Smooth muscle cell (in vitro differentiated cells): ENCODE measurements at regions not wholly inside any gene's neighbourhood (a gene's known extent, or its start where the extent isn't known, plus 50 kb on each side); places are given as distances from the start of the nearest gene placed in this dataset.

Source experiments
- DNase-seq: peaks from one replicate; lab custom pipeline; 2025; ENCODE audit not compliant: unreplicated experiment; lab: John Stamatoyannopoulos, UW
- H2AFZ ChIP-seq: fragments of 200-600 bp; sonication (generic); 2 replicates; pipeline ENCODE4 v1.6.0; 2016; ENCODE audit warnings: antibody characterized with exemption, low read depth, mild to moderate bottlenecking
- H3F3A ChIP-seq: fragments of 200-600 bp; sonication (generic); 2 replicates; pipeline ENCODE4 v1.6.0; 2017; ENCODE audit warnings: antibody characterized with exemption, low read depth
- H3K27ac ChIP-seq: fragments of 200-600 bp; sonication (generic); 2 replicates; pipeline ENCODE4 v1.5.1; 2016; ENCODE audit warnings: low read depth, mild to moderate bottlenecking
- H3K27me3 ChIP-seq: fragments of 200-600 bp; sonication (generic); 2 replicates; pipeline ENCODE4 v1.6.1; 2016; ENCODE audit warnings: low read depth, mild to moderate bottlenecking
- H3K36me3 ChIP-seq: fragments of 200-600 bp; sonication (generic); 2 replicates; pipeline ENCODE4 v1.5.1; 2016; ENCODE audit warnings: low read depth
- H3K4me1 ChIP-seq: fragments of 200-600 bp; sonication (generic); 2 replicates; pipeline ENCODE4 v1.5.1; 2016; ENCODE audit warnings: low read depth
- H3K4me2 ChIP-seq: fragments of 200-600 bp; sonication (generic); 2 replicates; pipeline ENCODE4 v1.6.0; 2016; ENCODE audit warnings: mild to moderate bottlenecking
- H3K4me3 ChIP-seq: fragments of 200-600 bp; sonication (generic); 2 replicates; pipeline ENCODE4 v1.5.1; 2016; ENCODE audit warnings: mild to moderate bottlenecking
- H3K79me2 ChIP-seq: fragments of 200-600 bp; sonication (generic); 2 replicates; pipeline ENCODE4 v1.6.0; 2016; ENCODE audit warnings: low read depth, mild to moderate bottlenecking
- H3K9ac ChIP-seq: fragments of 200-600 bp; sonication (generic); 2 replicates; pipeline ENCODE4 v1.6.0; 2016; ENCODE audit warnings: low read depth
- H3K9me3 ChIP-seq: fragments of 200-600 bp; sonication (generic); replicated peaks from 2 replicates; pipeline ENCODE4 v1.5.1; 2016; ENCODE audit warnings: low read depth
- H4K20me1 ChIP-seq: fragments of 200-600 bp; sonication (generic); 2 replicates; pipeline ENCODE4 v1.6.0; 2016; ENCODE audit warnings: low read depth
- CTCF ChIP-seq: fragments of 200-600 bp; sonication (generic); IDR thresholded peaks from 2 replicates; pipeline ENCODE4 v1.5.1; 2017; ENCODE audit warnings: borderline replicate concordance, mild to moderate bottlenecking, antibody characterized with exemption; ENCODE audit not compliant: insufficient read depth, poor library complexity, severe bottlenecking
- WGBS: methylation state at CpG from one replicate; pipeline ENCODE4 v1.1.7; 2016; ENCODE audit warnings: low lambda C conversion rate; 5-methylcytosine and 5-hydroxymethylcytosine counted together

GRCh38 chr10:62894156-62894555 lies 78.0 kb upstream of the EGR2 start:
- Histone ChIP-seq H2AFZ (no peak overlapping the region), H4K20me1 (no peaks in the 10 kb centered on the region), H3K79me2 (no peaks in the 10 kb centered on the region), H3K4me2 (no peak overlapping the region), H3F3A (no peaks in the 10 kb centered on the region), H3K9ac (no peak overlapping the region), H3K9me3 (no peaks in the 10 kb centered on the region), H3K27me3 (no peaks in the 10 kb centered on the region), H3K36me3 (no peaks in the 10 kb centered on the region), H3K4me3 (no peak overlapping the region), H3K27ac (no peak overlapping the region), H3K4me1 (no peaks in the 10 kb centered on the region)
- WGBS = 96% methylated on average over 3 of the region's 3 CpGs
- TF ChIP-seq CTCF = no peak
- no peak for DNase-seq

- no peak overlapping the region for H3K27ac ChIP-seq
- H4K20me1 ChIP-seq = no peaks in the 10 kb centered on the region
- H3F3A ChIP-seq = no peaks in the 10 kb centered on the region
- no peak for DNase-seq
- no peaks in the 10 kb centered on the region for H3K79me2 ChIP-seq
- H3K4me1 ChIP-seq = no peaks in the 10 kb centered on the region
- H3K27me3 ChIP-seq = no peaks in the 10 kb centered on the region
- TF ChIP-seq CTCF = no peak
- H2AFZ ChIP-seq = no peak overlapping the region
- no peak overlapping the region for H3K9ac ChIP-seq
- no peak overlapping the region for H3K4me3 ChIP-seq
- H3K36me3 ChIP-seq = no peaks in the 10 kb centered on the region
- H3K9me3 ChIP-seq = no peaks in the 10 kb centered on the region
- H3K4me2 ChIP-seq = no peak overlapping the region
- 93% methylated on average over 1 of the region's 1 CpG for WGBS
These were observed 76.9 kb upstream of the EGR2 start for GRCh38 chr10:62893036-62893435.

- Histone ChIP-seq H3K4me1 (peaks cover 9% of the 10 kb centered on the region), H3K27me3 (no peaks in the 10 kb centered on the region), H3K9ac (no peak overlapping the region), H3F3A (no peaks in the 10 kb centered on the region), H2AFZ (no peak overlapping the region), H3K79me2 (no peaks in the 10 kb centered on the region), H3K9me3 (no peaks in the 10 kb centered on the region), H3K4me3 (no peak overlapping the region), H3K27ac (no peak overlapping the region), H3K36me3 (no peaks in the 10 kb centered on the region), H3K4me2 (no peak overlapping the region), H4K20me1 (no peaks in the 10 kb centered on the region)
- TF ChIP-seq CTCF = no peak
- DNase-seq = no peak
- 59% methylated on average over 2 of the region's 2 CpGs for WGBS
These were observed 74.2 kb upstream of the EGR2 start for GRCh38 chr10:62890395-62890794.

GRCh38 chr10:62887642-62888041 lies 71.5 kb upstream of the EGR2 start:
- no peak overlapping the region for H3K4me3 ChIP-seq
- WGBS = 94% methylated on average over 2 of the region's 2 CpGs
- no peak for TF ChIP-seq CTCF

More at GRCh38 chr10:62887642-62888041, 71.5 kb upstream of the EGR2 start:
- Histone ChIP-seq H3K9me3 (no peaks in the 10 kb centered on the region), H2AFZ (no peak overlapping the region), H3K4me1 (peaks cover 10% of the 10 kb centered on the region), H3K36me3 (no peaks in the 10 kb centered on the region), H3F3A (no peaks in the 10 kb centered on the region), H3K79me2 (no peaks in the 10 kb centered on the region), H3K27ac (no peak overlapping the region), H3K27me3 (peaks cover 2% of the 10 kb centered on the region), H3K4me2 (no peak overlapping the region), H3K9ac (no peak overlapping the region), H4K20me1 (no peaks in the 10 kb centered on the region)
- no peak for DNase-seq
